ENCODE measurements at regions not wholly inside any gene's neighbourhood (a gene's known extent, or its start where the extent isn't known, plus 50 kb on each side); places are given as distances from the start of the nearest gene placed in this dataset.

DNA sequence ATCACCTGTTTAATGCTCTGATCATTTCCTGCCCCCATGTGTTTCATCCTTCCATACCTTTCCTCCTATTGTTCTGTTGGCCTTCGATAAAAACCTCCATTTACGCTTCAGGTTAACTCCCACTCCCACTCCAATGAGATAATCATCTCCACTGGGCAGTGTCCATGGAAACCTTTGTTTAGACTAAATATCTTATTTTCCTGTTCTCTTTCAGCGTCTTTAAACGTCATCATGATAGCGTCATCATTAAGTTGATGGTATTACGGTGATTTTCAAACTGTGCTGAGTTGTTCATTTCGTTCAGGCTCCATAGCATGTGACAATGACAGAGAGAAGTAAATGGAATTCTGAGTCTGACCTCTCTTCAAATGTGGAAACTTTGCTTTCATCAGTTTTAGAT is 970.5 kb upstream of the SLC35B3 start:
- no peaks in the 10 kb centered on the region for H3K36me3 ChIP-seq (ENCODE audit: insufficient read depth, low read length)
- no peaks in the 10 kb centered on the region for H4K20me1 ChIP-seq (ENCODE audit: insufficient read depth, low read length)
- Mint-ChIP-seq H3K27me3 (ENCODE audit: low read depth, unreplicated experiment) (no peaks in the 10 kb centered on the region), H3K36me3 (ENCODE audit: low read depth, unreplicated experiment) (no peaks in the 10 kb centered on the region), H3K4me1 (ENCODE audit: low read depth, unreplicated experiment) (peaks cover 6% of the 10 kb centered on the region), H3K27ac (ENCODE audit: unreplicated experiment) (no peak overlapping the region), H3K4me3 (ENCODE audit: unreplicated experiment) (no peak overlapping the region), H3K9me3 (ENCODE audit: unreplicated experiment) (peaks cover 2% of the 10 kb centered on the region)
- peak; percentile 76 for FAIRE-seq
- no peak overlapping the region for H3K4me3 ChIP-seq (ENCODE audit: insufficient read depth, low read depth, low read length)
- DNase-seq (ENCODE audit: low read depth) = peak; percentile 49
- peaks cover 13% of the 10 kb centered on the region for H3K4me1 ChIP-seq (ENCODE audit: insufficient read depth, low read length)
- H2AFZ ChIP-seq (ENCODE audit: low read depth, low read length) = no peak overlapping the region
- no peaks in the 10 kb centered on the region for H3K9me3 ChIP-seq (ENCODE audit: insufficient read depth, low read depth, low read length)
- H3K4me2 ChIP-seq (ENCODE audit: low read length) = peak overlapping the region; percentile 66
- peak overlapping the region; percentile 22 for H3K9ac ChIP-seq (ENCODE audit: low read length)
- H3K27ac ChIP-seq (ENCODE audit: low read depth, low read length) = peak overlapping the region; percentile 39
- no peaks in the 10 kb centered on the region for H3K27me3 ChIP-seq (ENCODE audit: insufficient read depth, low read length)
- TF ChIP-seq EZH2 (IDR thresholded peaks at IDR 0.05; ENCODE audit: insufficient read depth, low read length) = no peak
- TF ChIP-seq, protein P1, sequence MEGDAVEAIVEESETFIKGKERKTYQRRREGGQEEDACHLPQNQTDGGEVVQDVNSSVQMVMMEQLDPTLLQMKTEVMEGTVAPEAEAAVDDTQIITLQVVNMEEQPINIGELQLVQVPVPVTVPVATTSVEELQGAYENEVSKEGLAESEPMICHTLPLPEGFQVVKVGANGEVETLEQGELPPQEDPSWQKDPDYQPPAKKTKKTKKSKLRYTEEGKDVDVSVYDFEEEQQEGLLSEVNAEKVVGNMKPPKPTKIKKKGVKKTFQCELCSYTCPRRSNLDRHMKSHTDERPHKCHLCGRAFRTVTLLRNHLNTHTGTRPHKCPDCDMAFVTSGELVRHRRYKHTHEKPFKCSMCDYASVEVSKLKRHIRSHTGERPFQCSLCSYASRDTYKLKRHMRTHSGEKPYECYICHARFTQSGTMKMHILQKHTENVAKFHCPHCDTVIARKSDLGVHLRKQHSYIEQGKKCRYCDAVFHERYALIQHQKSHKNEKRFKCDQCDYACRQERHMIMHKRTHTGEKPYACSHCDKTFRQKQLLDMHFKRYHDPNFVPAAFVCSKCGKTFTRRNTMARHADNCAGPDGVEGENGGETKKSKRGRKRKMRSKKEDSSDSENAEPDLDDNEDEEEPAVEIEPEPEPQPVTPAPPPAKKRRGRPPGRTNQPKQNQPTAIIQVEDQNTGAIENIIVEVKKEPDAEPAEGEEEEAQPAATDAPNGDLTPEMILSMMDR (IDR thresholded peaks at IDR 0.05; ENCODE audit: insufficient read depth, low read depth, low read length) = no peak
- no peaks in the 10 kb centered on the region for H3K79me2 ChIP-seq (ENCODE audit: insufficient read depth, low read length)

DNA sequence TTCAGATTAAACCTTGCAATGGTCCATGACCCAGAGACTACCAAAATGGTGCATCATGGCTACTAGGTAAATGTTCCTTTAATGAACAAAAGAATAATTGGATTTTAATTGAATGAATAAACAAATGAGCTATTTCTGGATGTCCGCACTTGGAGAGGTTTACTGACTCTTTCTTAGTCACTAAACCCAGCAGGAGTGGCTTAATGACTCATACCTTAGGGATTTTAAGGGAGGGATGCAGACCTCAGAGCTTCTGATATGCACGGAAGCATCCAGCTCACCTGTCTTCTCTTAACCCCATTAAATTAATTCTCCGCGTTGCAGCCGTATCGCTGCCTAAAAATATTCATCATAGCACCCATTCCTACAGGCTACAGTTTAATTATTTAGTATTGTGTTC is 970.0 kb upstream of the SLC35B3 start:
- no peaks in the 10 kb centered on the region for H3K36me3 Mint-ChIP-seq (ENCODE audit: low read depth, unreplicated experiment)
- H3K9me3 Mint-ChIP-seq (ENCODE audit: unreplicated experiment) = peaks cover 2% of the 10 kb centered on the region
- peak overlapping the region; percentile 22 for H3K9ac ChIP-seq (ENCODE audit: low read length)
- H3K27ac Mint-ChIP-seq (ENCODE audit: unreplicated experiment) = no peak overlapping the region
- peaks cover 6% of the 10 kb centered on the region for H3K4me1 Mint-ChIP-seq (ENCODE audit: low read depth, unreplicated experiment)
- H3K36me3 ChIP-seq (ENCODE audit: insufficient read depth, low read length) = no peaks in the 10 kb centered on the region
- peaks cover 13% of the 10 kb centered on the region for H3K4me1 ChIP-seq (ENCODE audit: insufficient read depth, low read length)
- FAIRE-seq = peak; percentile 83
- TF ChIP-seq, protein P1 (IDR thresholded peaks at IDR 0.05; ENCODE audit: insufficient read depth, low read depth, low read length) = no peak
- TF ChIP-seq EZH2 (IDR thresholded peaks at IDR 0.05; ENCODE audit: insufficient read depth, low read length) = no peak
- no peak overlapping the region for H3K4me3 Mint-ChIP-seq (ENCODE audit: unreplicated experiment)
- H2AFZ ChIP-seq (ENCODE audit: low read depth, low read length) = no peak overlapping the region
- DNase-seq (ENCODE audit: low read depth) = peak; percentile 91
- peak overlapping the region; percentile 66 for H3K4me2 ChIP-seq (ENCODE audit: low read length)
- H3K79me2 ChIP-seq (ENCODE audit: insufficient read depth, low read length) = no peaks in the 10 kb centered on the region
- H3K9me3 ChIP-seq (ENCODE audit: insufficient read depth, low read depth, low read length) = no peaks in the 10 kb centered on the region
- H3K27me3 Mint-ChIP-seq (ENCODE audit: low read depth, unreplicated experiment) = no peaks in the 10 kb centered on the region
- H3K27ac ChIP-seq (ENCODE audit: low read depth, low read length) = peak overlapping the region; percentile 39
- H3K27me3 ChIP-seq (ENCODE audit: insufficient read depth, low read length) = no peaks in the 10 kb centered on the region
- no peaks in the 10 kb centered on the region for H4K20me1 ChIP-seq (ENCODE audit: insufficient read depth, low read length)
- no peak overlapping the region for H3K4me3 ChIP-seq (ENCODE audit: insufficient read depth, low read depth, low read length)

DNA sequence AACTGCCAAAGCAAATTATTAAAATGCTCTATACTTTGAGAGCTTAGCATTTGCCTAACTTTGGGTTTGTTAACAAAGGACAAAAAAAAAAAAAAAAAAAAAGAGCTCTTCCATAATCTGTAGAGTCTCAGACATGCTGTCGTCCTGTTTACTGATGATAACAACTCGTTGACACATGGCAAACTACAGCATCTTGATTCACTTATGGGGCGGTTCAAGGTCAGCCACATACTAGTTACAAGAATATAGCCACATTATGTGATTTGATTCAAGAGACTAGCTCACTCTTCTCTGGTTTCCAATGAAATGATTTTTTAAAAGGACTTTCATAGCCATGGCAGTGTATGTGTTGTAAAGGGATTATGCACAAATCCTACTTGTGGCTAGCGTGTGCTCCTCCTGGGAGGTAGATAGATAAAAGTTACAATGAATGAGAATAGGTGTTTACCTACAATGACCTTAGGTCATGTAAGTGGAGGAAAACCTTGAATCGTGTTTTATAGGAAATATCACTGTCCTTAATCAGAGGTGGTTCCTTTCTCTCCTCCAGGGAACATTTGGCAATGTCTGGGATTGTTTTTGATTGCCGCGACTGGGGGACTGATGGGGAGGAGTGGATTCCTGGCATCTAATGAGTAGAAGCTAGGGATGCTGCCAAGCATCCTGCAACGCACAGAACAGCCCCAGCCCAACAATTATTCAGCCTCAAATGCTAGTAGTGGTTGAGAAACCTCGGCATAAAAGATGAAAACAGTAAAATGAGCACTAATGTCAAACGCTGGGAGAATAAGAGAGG is 969.2 kb upstream of the SLC35B3 start:
- Mint-ChIP-seq H3K4me1 (ENCODE audit: low read depth, unreplicated experiment) (peaks cover 6% of the 10 kb centered on the region), H3K4me3 (ENCODE audit: unreplicated experiment) (no peak overlapping the region), H3K9me3 (ENCODE audit: unreplicated experiment) (peaks cover 2% of the 10 kb centered on the region), H3K27ac (ENCODE audit: unreplicated experiment) (no peak overlapping the region), H3K36me3 (ENCODE audit: low read depth, unreplicated experiment) (no peaks in the 10 kb centered on the region), H3K27me3 (ENCODE audit: low read depth, unreplicated experiment) (no peaks in the 10 kb centered on the region)
- no peak for TF ChIP-seq EZH2 (IDR thresholded peaks at IDR 0.05; ENCODE audit: insufficient read depth, low read length)
- Histone ChIP-seq H3K4me1 (ENCODE audit: insufficient read depth, low read length) (peaks cover 13% of the 10 kb centered on the region), H3K9me3 (ENCODE audit: insufficient read depth, low read depth, low read length) (no peaks in the 10 kb centered on the region), H2AFZ (ENCODE audit: low read depth, low read length) (peak overlapping the region; percentile 53), H3K4me2 (ENCODE audit: low read length) (peak overlapping the region; percentile 66), H3K9ac (ENCODE audit: low read length) (peak overlapping the region; percentile 1), H3K27me3 (ENCODE audit: insufficient read depth, low read length) (no peaks in the 10 kb centered on the region), H3K36me3 (ENCODE audit: insufficient read depth, low read length) (no peaks in the 10 kb centered on the region), H3K79me2 (ENCODE audit: insufficient read depth, low read length) (no peaks in the 10 kb centered on the region), H3K4me3 (ENCODE audit: insufficient read depth, low read depth, low read length) (no peak overlapping the region), H3K27ac (ENCODE audit: low read depth, low read length) (peak overlapping the region; percentile 33), H4K20me1 (ENCODE audit: insufficient read depth, low read length) (no peaks in the 10 kb centered on the region)
- peak; percentile 39 for DNase-seq (ENCODE audit: low read depth)
- no peak for FAIRE-seq
